H7 (cell line): ENCODE measurements at regions not wholly inside any gene's neighbourhood (a gene's known extent, or its start where the extent isn't known, plus 50 kb on each side); places are given as distances from the start of the nearest gene placed in this dataset.

ENCODE experiments used
- DNase-seq: peaks from one replicate; pipeline ENCODE4 v3.0.0; 2012
- H3K27me3 ChIP-seq: 2 replicates; pipeline ENCODE4 v1.6.0; 2011; ENCODE audit warnings: mild to moderate bottlenecking, low read length; ENCODE audit not compliant: control insufficient read depth, insufficient read depth
- H3K36me3 ChIP-seq: replicated peaks from 2 replicates; pipeline ENCODE4 v1.5.1; 2011; ENCODE audit warnings: low read length; ENCODE audit not compliant: control insufficient read depth, insufficient read depth
- H3K4me3 ChIP-seq: 2 replicates; pipeline ENCODE4 v1.5.1; 2011; ENCODE audit warnings: low read depth, mild to moderate bottlenecking, control low read depth, low read length, moderate library complexity; ENCODE audit not compliant: insufficient read depth

DNA sequence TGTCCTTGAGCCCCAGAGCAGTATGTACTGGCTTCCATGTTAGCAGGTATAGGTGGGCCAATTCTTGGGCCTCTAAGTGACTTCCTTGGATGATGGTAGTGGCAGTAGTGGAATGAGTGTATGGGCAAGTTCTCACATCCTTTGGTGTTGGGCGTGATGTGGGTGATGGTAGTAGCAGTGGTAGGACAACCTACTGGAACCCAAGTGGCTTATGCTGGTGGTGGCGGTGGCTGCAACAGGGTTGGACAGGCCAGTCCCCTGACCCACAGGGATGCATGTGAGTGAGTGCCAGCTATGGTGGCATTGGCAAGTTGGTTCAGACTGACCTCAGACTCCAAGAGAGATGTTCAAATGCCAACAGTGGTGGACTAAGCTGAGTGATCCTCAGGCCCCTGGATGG lies 1228.2 kb downstream of the ROBO2 start:
- Histone ChIP-seq H3K27me3 (no peaks in the 10 kb centered on the region), H3K36me3 (no peaks in the 10 kb centered on the region), H3K4me3 (no peak overlapping the region)
- no peak for DNase-seq

DNA sequence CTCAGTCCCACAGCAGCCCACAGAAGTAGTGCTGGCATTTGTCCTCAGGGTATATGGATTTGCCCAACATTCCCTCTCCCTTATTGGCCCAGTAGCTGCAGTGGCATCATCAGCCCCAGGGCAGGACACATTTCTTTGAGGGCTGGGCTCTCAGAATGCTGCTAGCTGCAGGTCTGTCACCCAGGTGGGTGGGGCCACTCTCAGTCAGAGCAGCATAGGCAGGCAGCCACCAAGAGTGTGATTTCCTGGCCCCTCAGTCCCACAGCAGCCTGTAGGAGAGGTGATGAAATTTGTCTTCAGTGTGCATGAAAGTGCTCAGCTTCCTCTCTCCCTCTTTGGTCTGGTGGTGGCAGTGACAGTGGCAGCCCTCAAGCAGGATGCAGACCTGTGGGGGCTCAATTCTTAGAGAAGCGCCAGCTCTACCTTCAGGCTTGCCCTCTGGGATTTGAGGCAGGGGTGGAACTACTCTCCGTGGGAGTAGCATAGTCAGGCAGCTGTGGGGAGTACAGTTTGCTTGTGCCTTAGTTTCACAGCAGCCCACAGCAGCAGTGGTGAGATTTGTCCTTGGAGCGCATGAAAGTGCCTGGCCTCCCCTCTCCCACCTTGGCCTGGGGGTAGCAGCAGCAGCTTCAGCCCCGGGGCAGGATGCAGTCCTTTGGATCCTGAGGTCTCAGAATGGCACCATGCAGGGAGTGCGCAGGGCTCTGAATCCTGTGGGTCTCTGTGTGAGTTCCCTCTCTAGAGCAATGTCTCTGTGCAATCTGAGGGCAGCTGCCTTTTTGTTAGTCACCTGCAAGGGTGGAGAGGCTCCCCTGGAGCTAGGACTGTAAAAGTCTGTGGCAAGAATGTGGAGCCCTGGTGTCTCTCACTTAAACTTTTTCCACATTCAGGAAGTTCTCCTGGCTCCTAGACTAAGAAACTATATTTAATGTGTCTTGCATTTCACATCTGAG lies 1229.1 kb downstream of the ROBO2 start:
- Histone ChIP-seq H3K4me3 (no peak overlapping the region), H3K36me3 (no peaks in the 10 kb centered on the region), H3K27me3 (no peaks in the 10 kb centered on the region)
- DNase-seq: peak; percentile 6

DNA sequence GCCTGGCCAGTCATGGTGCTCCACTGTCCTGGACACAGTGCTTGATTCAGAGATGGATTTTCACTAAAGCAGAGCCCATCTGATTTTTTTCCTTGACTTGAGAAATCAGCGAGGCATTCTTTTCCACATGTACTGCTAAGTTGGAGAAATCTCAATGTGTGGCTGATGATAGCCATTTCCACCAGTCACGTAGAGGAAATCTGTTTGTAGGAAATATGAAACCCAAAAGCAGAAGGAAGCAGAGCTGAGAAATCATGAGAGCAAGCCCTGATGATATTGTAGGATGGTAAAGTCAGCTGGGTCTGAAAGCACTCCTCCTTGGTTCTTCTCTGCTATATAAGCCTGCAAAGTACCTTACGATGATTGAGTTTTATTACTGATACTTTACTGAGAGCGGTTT lies 1233.4 kb downstream of the ROBO2 start:
- Histone ChIP-seq H3K4me3 (no peak overlapping the region), H3K27me3 (no peaks in the 10 kb centered on the region), H3K36me3 (no peaks in the 10 kb centered on the region)
- no peak for DNase-seq

DNA sequence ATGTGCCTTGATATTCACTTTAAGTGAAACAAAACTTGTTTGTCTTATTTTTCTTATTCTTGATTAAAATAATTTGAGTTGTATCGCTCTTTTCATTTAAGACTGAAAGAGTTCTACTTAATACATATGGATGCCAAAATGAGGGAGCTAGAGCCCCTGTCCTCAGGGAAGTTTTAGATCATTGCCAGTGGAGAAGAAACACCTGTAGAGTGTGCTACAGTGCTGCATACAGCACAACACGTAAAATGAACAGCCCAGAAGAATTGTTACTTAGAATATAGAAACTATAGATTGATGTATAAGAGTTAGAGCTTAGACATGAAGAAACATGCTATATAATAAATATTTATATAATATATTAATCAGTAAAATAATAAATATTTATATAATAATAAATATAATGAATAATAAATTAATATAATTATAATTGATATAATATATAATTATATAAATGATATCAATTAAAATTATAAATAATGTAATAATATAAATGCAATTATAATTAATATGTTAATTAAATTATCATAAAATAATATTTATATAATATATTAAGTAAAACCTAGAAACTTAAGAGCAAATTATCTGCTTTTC lies 1234.7 kb downstream of the ROBO2 start:
- no peaks in the 10 kb centered on the region for H3K27me3 ChIP-seq
- H3K4me3 ChIP-seq: no peak overlapping the region
- H3K36me3 ChIP-seq: no peaks in the 10 kb centered on the region
- DNase-seq: no peak

DNA sequence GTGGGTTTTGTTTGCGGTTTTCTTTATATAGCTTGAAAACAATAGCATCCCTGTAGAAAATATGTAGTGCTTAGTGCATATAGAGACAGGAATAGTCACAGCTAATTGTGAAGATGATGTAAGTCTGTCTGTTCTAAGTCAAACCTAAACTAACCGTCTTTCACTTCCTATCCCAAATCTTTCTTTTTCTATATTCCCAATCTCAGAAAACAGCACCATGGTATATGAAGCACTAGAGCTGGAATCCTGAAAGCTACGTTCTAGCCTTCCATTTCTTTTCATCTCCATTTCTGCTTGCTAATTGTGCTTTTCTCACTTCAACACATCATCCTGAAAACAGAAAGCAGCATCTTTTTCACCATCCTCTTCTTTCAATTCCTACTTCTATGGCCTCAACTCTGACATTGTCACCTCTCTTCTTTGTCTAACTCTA lies 1235.5 kb downstream of the ROBO2 start:
- H3K27me3 ChIP-seq: no peaks in the 10 kb centered on the region
- H3K36me3 ChIP-seq: no peaks in the 10 kb centered on the region
- H3K4me3 ChIP-seq: no peak overlapping the region
- no peak for DNase-seq

DNA sequence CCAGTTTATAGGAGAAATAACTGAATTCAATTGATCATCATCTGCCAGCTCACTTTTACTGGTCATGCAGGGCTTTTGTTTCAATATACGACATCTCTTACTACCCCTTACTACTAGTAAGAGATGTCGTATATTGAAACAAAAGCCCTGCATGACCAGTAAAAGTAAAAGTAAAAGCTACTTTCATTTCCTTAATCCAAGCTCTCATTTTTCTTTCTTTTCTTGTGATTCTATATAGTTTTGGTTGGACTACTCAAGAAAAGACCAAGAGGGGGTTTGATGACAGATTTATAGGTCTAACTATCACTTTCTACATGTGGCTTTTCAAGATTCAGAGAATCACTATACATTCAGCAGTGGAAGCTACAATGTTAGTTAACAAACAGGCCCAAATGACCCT lies 1237.3 kb downstream of the ROBO2 start:
- H3K27me3 ChIP-seq: no peaks in the 10 kb centered on the region
- DNase-seq: no peak
- H3K36me3 ChIP-seq: no peaks in the 10 kb centered on the region
- no peak overlapping the region for H3K4me3 ChIP-seq

DNA sequence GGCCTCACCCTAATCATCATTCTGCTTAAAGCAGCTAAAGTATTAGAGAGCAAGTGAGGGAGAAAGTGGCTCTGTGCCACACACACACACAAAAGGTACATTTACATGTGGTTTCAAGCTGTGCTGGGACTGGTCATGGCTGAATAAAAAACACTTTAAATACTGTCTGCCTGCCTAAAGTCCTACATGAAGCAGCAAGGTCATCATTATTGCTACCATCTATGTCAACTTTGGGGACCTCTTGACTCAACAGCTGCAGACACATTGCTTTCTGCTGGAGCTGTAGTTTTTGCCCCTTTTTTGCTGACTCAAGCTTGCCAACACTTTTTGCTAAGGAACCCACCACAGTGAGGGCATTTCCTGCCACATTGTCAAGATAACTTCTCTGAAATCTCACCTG lies 1237.9 kb downstream of the ROBO2 start:
- Histone ChIP-seq H3K27me3 (no peaks in the 10 kb centered on the region), H3K36me3 (no peaks in the 10 kb centered on the region), H3K4me3 (no peak overlapping the region)
- no peak for DNase-seq

DNA sequence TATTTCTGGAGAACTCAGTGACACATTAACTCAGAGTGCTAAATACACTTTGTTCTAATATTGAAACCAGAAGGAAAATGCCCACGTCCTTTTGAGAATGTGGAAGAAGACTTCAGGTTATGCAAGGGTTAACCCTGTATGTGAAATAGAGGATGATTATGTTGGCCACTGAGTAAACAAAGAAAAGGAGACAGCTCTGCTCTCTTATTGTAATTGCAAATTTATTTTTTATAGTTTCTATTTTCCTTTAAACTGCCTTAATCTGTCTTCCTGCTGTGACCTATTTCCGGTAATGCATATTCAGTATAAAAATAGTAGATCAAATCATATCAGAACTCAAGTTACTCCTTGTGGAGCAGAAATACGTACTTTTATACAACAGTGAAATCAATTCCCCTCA lies 1239.2 kb downstream of the ROBO2 start:
- H3K4me3 ChIP-seq: no peak overlapping the region
- no peaks in the 10 kb centered on the region for H3K36me3 ChIP-seq
- no peak for DNase-seq
- H3K27me3 ChIP-seq: no peaks in the 10 kb centered on the region

DNA sequence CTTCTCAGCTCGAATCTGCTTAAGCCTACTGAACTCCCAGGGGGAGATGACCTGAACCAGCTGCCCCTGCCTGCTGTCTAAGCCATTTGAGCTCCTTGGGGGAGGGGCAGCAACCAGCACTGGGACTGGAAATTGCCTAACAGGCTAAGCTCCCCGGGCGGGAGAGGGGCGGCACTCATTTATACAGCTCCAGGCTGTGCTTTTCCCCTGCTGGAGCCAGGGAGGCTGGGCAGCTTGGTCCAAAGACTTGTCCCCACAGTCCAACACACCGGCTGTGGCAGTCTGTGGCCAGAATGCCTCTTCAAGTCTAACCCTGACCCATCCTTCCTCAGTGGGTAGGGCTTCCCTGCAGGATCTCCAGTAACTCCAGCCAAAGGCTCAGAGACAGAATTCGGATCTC lies 1241.5 kb downstream of the ROBO2 start:
- no peak for DNase-seq
- H3K4me3 ChIP-seq: no peak overlapping the region
- no peaks in the 10 kb centered on the region for H3K36me3 ChIP-seq
- no peaks in the 10 kb centered on the region for H3K27me3 ChIP-seq

DNA sequence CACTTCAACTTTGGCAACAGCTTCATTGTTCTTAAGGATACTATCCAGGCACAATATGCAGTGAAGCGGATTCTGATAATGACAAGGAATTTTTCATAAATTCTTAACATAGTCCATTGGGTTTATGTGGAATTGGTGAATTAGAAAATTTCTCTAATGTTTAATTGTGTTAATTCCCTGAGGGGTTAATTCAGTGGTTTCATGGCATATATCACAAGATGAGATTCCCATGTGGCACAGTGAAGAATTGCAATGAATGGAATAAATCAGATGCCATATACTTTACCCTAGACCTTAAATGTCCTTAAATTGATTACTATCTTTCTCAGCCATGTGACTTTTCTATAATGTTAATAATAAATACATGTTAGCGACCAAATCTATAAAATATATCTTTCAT lies 1244.1 kb downstream of the ROBO2 start:
- no peak for DNase-seq
- H3K36me3 ChIP-seq: no peaks in the 10 kb centered on the region
- H3K4me3 ChIP-seq: no peak overlapping the region
- no peaks in the 10 kb centered on the region for H3K27me3 ChIP-seq

DNA sequence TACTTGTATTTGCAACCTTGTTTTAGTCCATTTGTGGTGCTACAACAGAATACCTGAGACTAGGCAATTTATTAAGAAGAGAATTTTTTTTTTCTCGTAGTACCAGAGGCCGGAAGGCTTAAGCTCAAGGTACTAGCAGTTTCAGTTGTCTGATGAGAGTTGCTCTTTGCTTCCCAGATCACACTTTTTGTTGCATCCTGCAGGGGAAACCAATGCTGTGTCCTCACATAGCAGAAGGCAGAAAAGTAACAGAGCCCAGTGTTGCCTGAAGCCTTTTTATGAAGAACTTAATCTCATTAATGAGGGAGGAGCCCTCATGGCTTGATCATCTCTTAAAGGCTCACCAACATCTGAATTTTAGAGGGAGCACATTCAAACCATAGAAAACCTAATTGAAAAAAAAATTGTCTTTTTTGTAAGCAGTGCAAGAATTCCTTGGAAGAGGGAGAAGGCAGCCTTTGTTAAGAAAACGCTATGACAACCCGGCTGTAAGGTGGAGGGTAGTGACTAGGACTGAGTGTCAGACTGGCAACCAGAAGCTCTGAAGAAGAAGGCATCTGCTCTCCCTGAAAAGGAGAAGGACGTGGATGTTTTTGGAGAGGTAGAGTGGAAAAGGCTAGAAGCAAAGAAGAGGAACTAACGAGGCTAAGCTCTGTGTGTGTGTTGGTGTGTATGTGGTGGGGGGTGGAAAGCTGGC lies 1245.3 kb downstream of the ROBO2 start:
- no peaks in the 10 kb centered on the region for H3K36me3 ChIP-seq
- no peak for DNase-seq
- H3K27me3 ChIP-seq: no peaks in the 10 kb centered on the region
- no peak overlapping the region for H3K4me3 ChIP-seq

DNA sequence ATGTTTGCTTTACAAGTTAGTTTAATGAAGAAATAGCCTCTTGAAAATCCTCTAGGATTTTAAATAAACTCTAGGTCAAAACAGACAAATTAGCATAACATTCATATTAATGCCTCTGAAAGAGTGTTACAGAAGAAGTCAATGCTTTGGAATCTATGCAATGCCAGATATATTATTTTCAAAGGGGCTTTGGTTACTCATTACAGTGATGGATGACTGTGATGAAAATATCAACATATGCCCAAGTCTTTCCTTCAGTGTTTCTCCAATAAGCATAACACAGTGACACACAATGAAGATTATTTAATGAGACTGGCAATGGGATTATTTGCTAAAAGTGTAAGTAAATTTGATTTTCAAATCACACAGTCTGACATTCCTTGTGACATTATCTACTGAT lies 1247.2 kb downstream of the ROBO2 start:
- H3K27me3 ChIP-seq: no peaks in the 10 kb centered on the region
- H3K4me3 ChIP-seq: no peak overlapping the region
- H3K36me3 ChIP-seq: no peaks in the 10 kb centered on the region
- no peak for DNase-seq

DNA sequence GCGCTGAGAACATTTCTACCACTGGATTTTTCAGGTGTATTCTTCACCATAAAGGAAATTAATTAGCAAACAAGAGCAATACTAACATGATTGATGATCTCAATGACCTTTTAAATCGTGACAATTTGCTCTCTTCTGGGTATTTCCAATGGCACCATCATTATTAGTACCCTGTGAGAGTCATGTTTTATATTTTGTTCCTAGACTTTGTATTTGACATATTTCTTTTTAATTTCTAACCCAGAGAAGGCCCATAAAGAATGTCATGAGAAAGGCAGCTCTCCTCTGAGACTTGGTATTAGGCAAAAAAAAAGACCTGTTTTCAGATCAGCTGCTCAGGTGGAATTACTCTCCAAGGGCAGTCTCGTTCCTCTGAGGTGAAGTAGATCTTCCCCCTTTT lies 1253.4 kb downstream of the ROBO2 start:
- H3K27me3 ChIP-seq: no peaks in the 10 kb centered on the region
- no peak overlapping the region for H3K4me3 ChIP-seq
- no peak for DNase-seq
- H3K36me3 ChIP-seq: no peaks in the 10 kb centered on the region

DNA sequence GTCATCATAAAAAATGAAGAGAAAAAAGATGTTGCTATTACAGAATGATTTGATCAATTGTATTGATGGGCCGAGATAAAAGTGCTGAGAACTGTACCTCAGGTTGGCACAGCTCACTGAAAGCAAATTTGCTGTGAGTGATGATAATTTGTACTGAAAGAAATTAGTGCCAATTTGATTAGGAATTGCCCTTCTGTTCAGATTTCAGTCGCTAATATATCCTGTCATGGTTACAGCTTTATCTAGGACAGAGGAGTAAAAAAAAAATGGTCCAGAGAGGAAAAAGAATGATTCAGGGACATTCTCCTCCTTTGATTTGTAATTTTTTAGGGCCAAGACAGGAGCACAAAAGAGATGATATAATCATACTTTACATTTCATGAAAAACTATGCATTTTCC lies 1264.2 kb downstream of the ROBO2 start:
- Histone ChIP-seq H3K4me3 (no peak overlapping the region), H3K36me3 (no peaks in the 10 kb centered on the region), H3K27me3 (no peaks in the 10 kb centered on the region)
- DNase-seq: no peak

DNA sequence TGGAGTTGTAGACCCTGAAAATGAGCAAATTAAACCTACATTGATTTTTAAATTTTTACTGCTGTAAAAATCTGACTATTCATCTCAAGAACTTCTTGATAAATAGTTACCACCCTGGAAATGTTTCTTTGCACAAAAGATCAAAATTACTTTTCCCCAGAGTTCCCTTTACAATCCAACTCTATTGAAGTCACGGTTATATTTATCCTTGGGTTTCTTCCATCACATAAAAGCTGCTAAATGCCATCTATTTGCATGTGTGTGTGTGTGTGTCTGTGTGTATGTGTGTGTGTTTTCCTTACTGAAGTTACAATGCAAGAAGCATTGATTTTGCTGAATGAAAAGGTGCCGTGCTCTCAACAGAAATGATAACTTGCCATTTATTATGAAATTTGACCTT lies 1273.0 kb downstream of the ROBO2 start:
- no peak for DNase-seq

More for the DNA sequence above, 1273.0 kb downstream of the ROBO2 start:
- Histone ChIP-seq H3K36me3 (no peaks in the 10 kb centered on the region), H3K27me3 (no peaks in the 10 kb centered on the region), H3K4me3 (no peak overlapping the region)
